ENCODE measurements at regions not wholly inside any gene's neighbourhood (a gene's known extent, or its start where the extent isn't known, plus 50 kb on each side); places are given as distances from the start of the nearest gene placed in this dataset.

DNA sequence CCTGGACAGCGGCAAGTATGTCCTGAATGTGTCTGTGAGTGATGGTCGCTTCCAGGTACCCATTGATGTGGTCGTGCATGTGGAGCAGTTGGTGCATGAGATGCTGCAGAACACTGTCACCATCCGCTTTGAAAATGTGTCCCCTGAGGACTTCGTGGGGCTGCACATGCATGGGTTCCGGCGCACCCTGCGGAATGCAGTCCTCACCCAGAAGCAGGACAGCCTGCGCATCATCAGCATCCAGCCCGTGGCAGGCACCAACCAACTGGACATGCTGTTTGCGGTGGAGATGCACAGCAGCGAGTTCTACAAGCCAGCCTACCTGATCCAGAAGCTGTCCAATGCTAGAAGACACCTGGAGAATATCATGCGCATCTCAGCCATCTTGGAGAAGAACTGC lies 125.3 kb upstream of the MTNR1B start:
- Mint-ChIP-seq H3K27me3 (ENCODE audit: low read depth) (no peaks in the 10 kb centered on the region), H3K27ac (no peak overlapping the region), H3K4me3 (no peak overlapping the region), H3K9me3 (ENCODE audit: insufficient read depth) (no peaks in the 10 kb centered on the region), H3K36me3 (ENCODE audit: low read depth) (no peaks in the 10 kb centered on the region), H3K4me1 (ENCODE audit: low read depth) (no peaks in the 10 kb centered on the region)
- ATAC-seq (no peak), DNase-seq (no peak)
- ChIA-PET POLR2A (no interaction called here), CTCF (no interaction called here)

DNA sequence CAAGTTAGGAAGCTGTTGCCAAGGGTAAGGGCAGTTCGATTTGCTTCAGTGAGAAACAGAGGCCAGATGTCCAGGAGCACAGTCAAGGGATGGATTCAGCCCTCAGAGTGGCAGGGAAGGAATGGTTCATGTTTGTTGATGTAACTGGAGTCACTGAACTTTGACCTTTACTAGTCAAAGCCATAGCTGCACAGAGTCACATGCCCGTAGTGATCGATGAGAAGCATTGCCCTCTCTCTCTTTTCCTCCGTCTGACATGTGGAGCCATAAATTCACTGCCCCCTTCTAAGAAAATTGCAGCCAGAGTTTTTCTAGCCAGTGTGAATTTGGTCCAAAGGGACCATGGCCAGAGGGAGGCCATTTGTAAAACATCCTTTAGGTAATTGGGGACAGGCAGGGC lies 124.1 kb upstream of the MTNR1B start:
- Mint-ChIP-seq H3K9me3 (ENCODE audit: insufficient read depth) (no peaks in the 10 kb centered on the region), H3K4me1 (ENCODE audit: low read depth) (no peaks in the 10 kb centered on the region), H3K36me3 (ENCODE audit: low read depth) (no peaks in the 10 kb centered on the region), H3K4me3 (no peak overlapping the region), H3K27me3 (ENCODE audit: low read depth) (no peaks in the 10 kb centered on the region), H3K27ac (no peak overlapping the region)
- POLR2A ChIA-PET: no interaction called here
- ATAC-seq: no peak
- CTCF ChIA-PET: no interaction called here
- no peak for DNase-seq

DNA sequence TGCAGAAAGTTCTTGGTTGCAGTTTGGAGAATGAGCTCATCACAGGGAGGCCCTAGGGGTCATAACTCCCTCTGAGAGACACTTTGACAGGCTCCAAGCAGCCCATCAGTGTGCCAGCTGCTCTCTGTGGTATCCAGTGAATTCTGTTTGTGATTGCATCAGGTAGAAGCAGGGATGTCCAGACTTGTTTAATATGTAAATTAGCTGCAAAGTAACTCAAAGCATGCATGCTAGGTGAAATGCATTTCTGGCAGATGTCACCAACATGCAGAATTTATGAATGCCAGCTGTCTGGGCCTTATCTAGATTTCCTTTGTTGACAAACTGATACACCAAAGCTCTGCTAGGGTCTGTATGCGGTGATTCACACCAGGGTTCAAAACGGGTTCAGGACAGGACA lies 123.6 kb upstream of the MTNR1B start:
- H3K36me3 Mint-ChIP-seq (ENCODE audit: low read depth): no peaks in the 10 kb centered on the region
- ChIA-PET POLR2A (no interaction called here), CTCF (no interaction called here)
- no peaks in the 10 kb centered on the region for H3K9me3 Mint-ChIP-seq (ENCODE audit: insufficient read depth)
- H3K27me3 Mint-ChIP-seq (ENCODE audit: low read depth): no peaks in the 10 kb centered on the region
- ATAC-seq: no peak
- H3K4me3 Mint-ChIP-seq: no peak overlapping the region
- H3K4me1 Mint-ChIP-seq (ENCODE audit: low read depth): no peaks in the 10 kb centered on the region
- no peak for DNase-seq
- no peak overlapping the region for H3K27ac Mint-ChIP-seq

DNA sequence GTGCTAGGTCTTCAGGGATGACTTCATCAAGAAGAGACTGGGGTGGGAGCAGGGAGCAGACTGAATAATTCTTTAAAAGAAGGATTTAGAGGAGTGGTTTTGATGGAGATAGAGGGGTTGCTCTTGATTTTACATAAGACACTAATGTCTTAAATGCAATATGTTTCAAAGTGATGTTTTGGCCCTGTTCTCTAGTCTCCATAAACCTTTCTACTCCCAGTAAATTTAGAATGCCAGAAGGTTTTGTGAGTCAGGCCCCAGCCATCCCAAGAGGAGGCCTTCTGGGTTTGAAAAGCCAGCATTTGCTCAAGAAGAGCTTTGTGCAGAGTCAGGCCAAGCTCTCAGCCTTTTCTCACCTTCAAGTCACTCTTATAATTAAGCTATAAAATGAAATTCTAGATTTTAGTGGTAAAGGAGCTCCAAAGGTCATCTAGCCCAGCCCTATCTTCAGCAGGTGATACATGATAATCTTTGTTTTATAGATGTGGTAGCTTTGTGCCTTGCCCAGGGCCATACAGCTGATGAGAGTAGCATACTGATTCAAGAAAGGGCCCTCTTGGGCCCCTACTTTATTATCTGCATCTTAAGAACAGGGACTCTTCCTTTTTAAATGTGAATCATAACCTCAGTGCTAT lies 122.8 kb upstream of the MTNR1B start:
- DNase-seq: no peak
- no peaks in the 10 kb centered on the region for H3K9me3 Mint-ChIP-seq (ENCODE audit: insufficient read depth)
- H3K4me3 Mint-ChIP-seq: no peak overlapping the region
- no peak overlapping the region for H3K27ac Mint-ChIP-seq
- no peaks in the 10 kb centered on the region for H3K4me1 Mint-ChIP-seq (ENCODE audit: low read depth)
- no peaks in the 10 kb centered on the region for H3K27me3 Mint-ChIP-seq (ENCODE audit: low read depth)
- POLR2A ChIA-PET: no interaction called here
- no peaks in the 10 kb centered on the region for H3K36me3 Mint-ChIP-seq (ENCODE audit: low read depth)
- CTCF ChIA-PET: no interaction called here
- no peak for ATAC-seq

- H3K4me3 Mint-ChIP-seq: no peak overlapping the region
- DNase-seq (no peak), ATAC-seq (no peak)
- no peaks in the 10 kb centered on the region for H3K9me3 Mint-ChIP-seq (ENCODE audit: insufficient read depth)
- ChIA-PET POLR2A (no interaction called here), CTCF (no interaction called here)
- no peak overlapping the region for H3K27ac Mint-ChIP-seq
- no peaks in the 10 kb centered on the region for H3K36me3 Mint-ChIP-seq (ENCODE audit: low read depth)
- no peaks in the 10 kb centered on the region for H3K27me3 Mint-ChIP-seq (ENCODE audit: low read depth)
- no peaks in the 10 kb centered on the region for H3K4me1 Mint-ChIP-seq (ENCODE audit: low read depth)
Observed at GRCh38 chr11:92848578-92848977, 120.9 kb upstream of the MTNR1B start.

DNA sequence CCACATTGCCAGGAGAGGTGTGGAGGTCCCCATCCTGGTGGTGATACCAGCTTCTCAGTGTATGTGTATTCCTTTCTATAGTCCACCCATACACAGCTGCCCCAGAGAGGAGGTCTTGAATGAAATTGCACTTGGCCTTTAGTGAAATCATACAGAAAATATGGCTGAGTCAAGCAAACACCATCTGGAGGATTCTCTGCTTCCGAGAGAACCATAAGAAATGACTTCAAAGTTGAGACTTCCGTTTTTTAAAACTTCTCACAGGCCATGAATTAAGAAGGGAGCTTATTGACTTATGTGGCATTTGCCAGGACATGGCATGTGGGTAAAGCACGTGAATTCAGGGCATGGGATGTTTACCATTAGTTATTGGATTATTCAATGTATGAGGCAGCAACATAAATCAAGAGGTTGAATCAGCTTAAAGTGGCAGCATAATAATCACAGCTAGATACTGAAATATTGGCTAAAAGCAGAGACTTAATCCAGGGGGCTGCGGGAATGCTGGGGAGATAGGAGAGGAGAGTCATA lies 119.1 kb upstream of the MTNR1B start:
- DNase-seq: no peak
- no peaks in the 10 kb centered on the region for H3K9me3 Mint-ChIP-seq (ENCODE audit: insufficient read depth)
- H3K4me3 Mint-ChIP-seq: no peak overlapping the region
- no peak for ATAC-seq
- ChIA-PET POLR2A (no interaction called here), CTCF (no interaction called here)
- no peaks in the 10 kb centered on the region for H3K27me3 Mint-ChIP-seq (ENCODE audit: low read depth)
- H3K27ac Mint-ChIP-seq: no peak overlapping the region
- H3K36me3 Mint-ChIP-seq (ENCODE audit: low read depth): no peaks in the 10 kb centered on the region
- H3K4me1 Mint-ChIP-seq (ENCODE audit: low read depth): no peaks in the 10 kb centered on the region

DNA sequence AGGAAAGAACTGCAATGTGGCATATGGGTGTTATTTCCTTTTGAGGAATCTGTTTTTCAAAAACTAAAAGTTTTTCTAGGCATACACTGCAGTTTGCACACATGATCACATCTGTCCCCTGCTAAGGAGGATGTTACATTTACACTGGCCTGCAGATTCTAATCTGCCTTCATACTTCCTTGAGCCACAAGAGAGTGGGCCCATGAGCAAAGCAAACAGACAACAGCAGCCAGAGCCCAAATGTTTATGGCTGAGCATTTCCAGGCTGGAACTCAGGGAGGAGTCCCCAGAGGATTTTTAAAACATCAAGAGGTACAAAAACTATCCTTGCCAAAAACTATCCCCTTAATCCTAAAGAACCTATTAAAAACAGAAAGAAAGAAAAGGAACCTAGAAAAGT lies 117.2 kb upstream of the MTNR1B start:
- Mint-ChIP-seq H3K4me3 (no peak overlapping the region), H3K9me3 (ENCODE audit: insufficient read depth) (no peaks in the 10 kb centered on the region), H3K4me1 (ENCODE audit: low read depth) (no peaks in the 10 kb centered on the region), H3K36me3 (ENCODE audit: low read depth) (no peaks in the 10 kb centered on the region), H3K27me3 (ENCODE audit: low read depth) (no peaks in the 10 kb centered on the region), H3K27ac (no peak overlapping the region)
- ATAC-seq (no peak), DNase-seq (no peak)
- ChIA-PET POLR2A (no interaction called here), CTCF (no interaction called here)

DNA sequence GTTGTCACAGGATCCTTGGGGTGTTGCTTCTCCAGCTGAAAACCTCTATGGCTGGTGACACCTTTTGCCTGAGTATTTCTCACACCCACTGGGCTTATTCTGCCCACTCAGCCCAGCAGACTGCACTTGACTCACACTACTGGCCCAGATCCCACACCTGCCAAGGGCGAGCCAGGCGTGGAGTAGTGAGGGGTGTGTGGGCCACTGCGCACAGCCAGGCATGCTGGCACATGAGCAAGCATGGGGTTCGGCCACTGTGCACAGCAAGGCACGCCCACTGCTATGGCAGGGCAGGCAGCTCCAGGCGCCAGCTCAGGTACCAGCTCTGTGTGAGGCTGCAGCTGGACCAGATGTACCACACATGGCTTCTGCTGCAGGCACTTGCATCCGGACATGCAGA lies 116.5 kb upstream of the MTNR1B start:
- no peaks in the 10 kb centered on the region for H3K9me3 Mint-ChIP-seq (ENCODE audit: insufficient read depth)
- H3K4me1 Mint-ChIP-seq (ENCODE audit: low read depth): no peaks in the 10 kb centered on the region
- no peaks in the 10 kb centered on the region for H3K27me3 Mint-ChIP-seq (ENCODE audit: low read depth)
- ATAC-seq: no peak
- ChIA-PET POLR2A (no interaction called here), CTCF (no interaction called here)
- no peak overlapping the region for H3K27ac Mint-ChIP-seq
- no peak overlapping the region for H3K4me3 Mint-ChIP-seq
- H3K36me3 Mint-ChIP-seq (ENCODE audit: low read depth): no peaks in the 10 kb centered on the region
- no peak for DNase-seq

- no peak for ATAC-seq
- Mint-ChIP-seq H3K27me3 (ENCODE audit: low read depth) (no peaks in the 10 kb centered on the region), H3K9me3 (ENCODE audit: insufficient read depth) (no peaks in the 10 kb centered on the region), H3K36me3 (ENCODE audit: low read depth) (no peaks in the 10 kb centered on the region), H3K4me1 (ENCODE audit: low read depth) (no peaks in the 10 kb centered on the region), H3K4me3 (no peak overlapping the region), H3K27ac (no peak overlapping the region)
- DNase-seq: no peak
- ChIA-PET POLR2A (no interaction called here), CTCF (no interaction called here)
Observed at GRCh38 chr11:92854162-92854561, 115.3 kb upstream of the MTNR1B start.

DNA sequence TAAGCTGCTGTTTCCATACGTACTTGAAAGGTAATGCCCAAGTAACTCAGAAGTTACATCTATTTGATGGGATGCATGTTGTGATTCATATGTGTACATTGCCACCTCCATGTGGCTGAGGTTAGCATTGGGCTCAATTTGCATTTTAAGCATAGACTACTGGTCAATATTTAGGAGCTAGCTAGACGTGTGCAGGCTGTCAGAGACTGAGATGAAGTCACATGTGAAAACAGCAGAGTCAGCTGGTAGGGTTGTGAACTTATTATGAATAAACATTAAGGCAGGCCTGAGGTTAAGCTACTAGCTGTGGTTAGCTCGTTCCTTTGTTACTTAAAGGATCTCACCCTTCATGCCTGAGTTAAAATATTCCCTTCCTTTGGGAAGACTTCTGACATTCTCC lies 114.5 kb upstream of the MTNR1B start:
- ATAC-seq (no peak), DNase-seq (no peak)
- ChIA-PET CTCF (no interaction called here), POLR2A (no interaction called here)
- Mint-ChIP-seq H3K4me3 (no peak overlapping the region), H3K27ac (no peak overlapping the region), H3K27me3 (ENCODE audit: low read depth) (no peaks in the 10 kb centered on the region), H3K4me1 (ENCODE audit: low read depth) (no peaks in the 10 kb centered on the region), H3K36me3 (ENCODE audit: low read depth) (no peaks in the 10 kb centered on the region), H3K9me3 (ENCODE audit: insufficient read depth) (no peaks in the 10 kb centered on the region)

- no peaks in the 10 kb centered on the region for H3K9me3 Mint-ChIP-seq (ENCODE audit: insufficient read depth)
- DNase-seq (no peak), ATAC-seq (no peak)
- CTCF ChIA-PET: no interaction called here
- no peaks in the 10 kb centered on the region for H3K27me3 Mint-ChIP-seq (ENCODE audit: low read depth)
- H3K4me1 Mint-ChIP-seq (ENCODE audit: low read depth): no peaks in the 10 kb centered on the region
- H3K4me3 Mint-ChIP-seq: no peak overlapping the region
- no peak overlapping the region for H3K27ac Mint-ChIP-seq
- no peaks in the 10 kb centered on the region for H3K36me3 Mint-ChIP-seq (ENCODE audit: low read depth)
- POLR2A ChIA-PET: interaction anchor here (0.6 kb wide), 1 partner anchor 48 kb away, joined by 3 read pairs; no protein-coding TSS in a partner anchor
Observed at GRCh38 chr11:92855607-92856405, 113.6 kb upstream of the MTNR1B start.

- POLR2A ChIA-PET: no interaction called here
- CTCF ChIA-PET: no interaction called here
- ATAC-seq: no peak
- no peaks in the 10 kb centered on the region for H3K9me3 Mint-ChIP-seq (ENCODE audit: insufficient read depth)
- no peaks in the 10 kb centered on the region for H3K36me3 Mint-ChIP-seq (ENCODE audit: low read depth)
- H3K4me1 Mint-ChIP-seq (ENCODE audit: low read depth): no peaks in the 10 kb centered on the region
- no peak overlapping the region for H3K27ac Mint-ChIP-seq
- DNase-seq: no peak
- H3K27me3 Mint-ChIP-seq (ENCODE audit: low read depth): no peaks in the 10 kb centered on the region
- no peak overlapping the region for H3K4me3 Mint-ChIP-seq
Observed at GRCh38 chr11:92857407-92857806, 112.0 kb upstream of the MTNR1B start.

All from activated CD8-positive, alpha-beta T cell treated with anti-CD3 and anti-CD28 coated beads, Interleukin-2, amount 10 ng/mL, durations not matched to agents 7 days and 5 days (primary cell).